Endothelial cell of umbilical vein (primary cell): ENCODE measurements at regions not wholly inside any gene's neighbourhood (a gene's known extent, or its start where the extent isn't known, plus 50 kb on each side); places are given as distances from the start of the nearest gene placed in this dataset.

Source experiments
- BruUV-seq: library from RNA; stranded (reverse); fragments of 400-500 nt; replicated peaks from 2 replicates; lab custom pipeline; 2021; lab: Mats Ljungman, UMichigan
- CTCF ChIA-PET: fragments of 300-600, 350-600 bp; sonication (Branson Sonifier 250); formaldehyde crosslinking; loops from one replicate; lab custom pipeline; 2021; ENCODE audit warnings: antibody characterized with exemption, inconsistent platforms; lab: Charles Lee
- POLR2A ChIA-PET: fragments of 300-600, 350-600 bp; sonication (Branson Sonifier 250); formaldehyde crosslinking; loops from one replicate; lab custom pipeline; 2021; ENCODE audit warnings: antibody characterized with exemption, inconsistent platforms; lab: Charles Lee
- DNase-seq: peaks from one replicate; pipeline ENCODE4 v3.0.0-alpha.2; 2011; ENCODE audit warnings: low read depth, low spot score
- FAIRE-seq: peaks from 2 replicates; lab custom pipeline; 2011; peaks lifted over from hg19 to GRCh38; lab: Jason Lieb, UNC
- H2AFZ ChIP-seq: 2 replicates; pipeline ENCODE4 v1.6.0; 2012; ENCODE audit warnings: low read depth, low read length, control low read depth, inconsistent platforms
- H3K27ac ChIP-seq: 2 replicates; pipeline ENCODE4 v1.5.1; 2011; ENCODE audit warnings: low read depth, mild to moderate bottlenecking, control low read depth, low read length, moderate library complexity; ENCODE audit not compliant: insufficient read depth
- H3K27me3 ChIP-seq, 2 experiments: 2 replicates each; pipeline versions ENCODE4 v1.6.0 to v1.6.1; 2011; ENCODE audit warnings: low read length in 2 of 2, mixed read lengths in 1 of 2; ENCODE audit not compliant: control insufficient read depth in 2 of 2, insufficient read depth in 2 of 2
- H3K36me3 ChIP-seq, 2 experiments: 2 replicates in 1 of 2; 3 replicates in 1 of 2; pipeline ENCODE4 v1.5.1; 2011; ENCODE audit warnings: low read length in 2 of 2, mild to moderate bottlenecking in 1 of 2, moderate library complexity in 1 of 2; ENCODE audit not compliant: control insufficient read depth in 2 of 2, insufficient read depth in 2 of 2; ENCODE audit errors: extremely low read depth in 1 of 2
- H3K4me1 ChIP-seq: 3 replicates; pipeline ENCODE4 v1.5.1; 2011; ENCODE audit warnings: mild to moderate bottlenecking, low read length; ENCODE audit not compliant: control insufficient read depth, insufficient read depth; ENCODE audit errors: extremely low read depth
- H3K4me2 ChIP-seq: 2 replicates; pipeline ENCODE4 v1.6.1; 2011; ENCODE audit warnings: low read length, control low read depth, mixed read lengths; ENCODE audit not compliant: insufficient read depth
- H3K4me3 ChIP-seq, 3 experiments: fragments of 200-600 bp in 1 of 3; sonication (generic), shearing (Covaris generic) in 1 of 3; replicated peaks in 1 of 3; 2 replicates each; pipeline ENCODE4 v1.5.1; 2011 to 2016; ENCODE audit warnings: control low read depth in 3 of 3, low read length in 3 of 3, mild to moderate bottlenecking in 2 of 3, inconsistent platforms in 1 of 3, low read depth in 1 of 3, moderate library complexity in 1 of 3; ENCODE audit not compliant: insufficient read depth in 1 of 3
- H3K79me2 ChIP-seq: 2 replicates; pipeline ENCODE4 v1.6.0; 2012; ENCODE audit warnings: low read length, inconsistent platforms; ENCODE audit not compliant: control insufficient read depth, insufficient read depth
- H3K9ac ChIP-seq: replicated peaks from 2 replicates; pipeline ENCODE3; 2011; ENCODE audit warnings: low read length, control low read depth; ENCODE audit not compliant: insufficient read depth; ENCODE audit errors: extremely low read depth
- H3K9me1 ChIP-seq: replicated peaks from 3 replicates; pipeline ENCODE4 v1.6.0; 2011; ENCODE audit warnings: mild to moderate bottlenecking, low read length; ENCODE audit not compliant: control insufficient read depth, insufficient read depth; ENCODE audit errors: extremely low read depth
- H3K9me3 ChIP-seq: replicated peaks from 2 replicates; pipeline ENCODE4 v1.5.1; 2012; ENCODE audit warnings: low read length, inconsistent platforms; ENCODE audit not compliant: control insufficient read depth, insufficient read depth
- H4K20me1 ChIP-seq: replicated peaks from 2 replicates; pipeline ENCODE3; 2011; ENCODE audit warnings: mild to moderate bottlenecking, low read length; ENCODE audit not compliant: control insufficient read depth, insufficient read depth; ENCODE audit errors: extremely low read depth
- CTCF ChIP-seq, 2 donors: IDR thresholded peaks; 1 replicate in 1 of 2; 2 replicates in 1 of 2; pipeline ENCODE4 v1.5.1; 2011; ENCODE audit warnings: low read length in 2 of 2, mild to moderate bottlenecking in 2 of 2, moderate library complexity in 2 of 2, control low read depth in 1 of 2, inconsistent platforms in 1 of 2, low read depth in 1 of 2; ENCODE audit not compliant: insufficient read depth in 1 of 2; ENCODE audit errors: extremely low read depth in 1 of 2
- EZH2 ChIP-seq: IDR thresholded peaks from 2 replicates; pipeline ENCODE4 v1.6.1; 2012; ENCODE audit warnings: borderline replicate concordance, low read depth, mild to moderate bottlenecking, moderate library complexity, low read length, inconsistent platforms; ENCODE audit not compliant: severe bottlenecking
- FOS ChIP-seq: IDR thresholded peaks from 2 replicates; pipeline ENCODE4 v1.6.1; 2011; ENCODE audit warnings: mild to moderate bottlenecking, low read length, moderate library complexity, borderline replicate concordance; ENCODE audit not compliant: insufficient read depth
- GATA2 ChIP-seq: IDR thresholded peaks from 2 replicates; pipeline ENCODE4 v1.7.0; 2011; ENCODE audit warnings: low read depth, mild to moderate bottlenecking, moderate library complexity, mixed read lengths, low read length; ENCODE audit not compliant: insufficient read length, insufficient read depth
- JUN ChIP-seq: IDR thresholded peaks from 2 replicates; pipeline ENCODE4 v1.6.1; 2011; ENCODE audit warnings: borderline replicate concordance, low read depth; ENCODE audit not compliant: insufficient read length, insufficient read depth
- MYC ChIP-seq: IDR thresholded peaks from one replicate; pipeline ENCODE4 v1.6.1; 2011; ENCODE audit warnings: mild to moderate bottlenecking, low read depth, low read length
- POLR2A ChIP-seq: IDR thresholded peaks from 2 replicates; pipeline ENCODE4 v1.6.1; 2012; ENCODE audit warnings: low read depth, mild to moderate bottlenecking, control low read depth, low read length
- POLR2AphosphoS5 ChIP-seq: IDR thresholded peaks from 2 replicates; pipeline ENCODE4 v1.6.1; 2012; ENCODE audit warnings: low read depth, mild to moderate bottlenecking, control low read depth, low read length, moderate library complexity; ENCODE audit not compliant: insufficient read depth
- dilution Hi-C: fragments of 300-500 bp; cut with MboI; formaldehyde crosslinking; loops from one replicate; pipeline ENCODE4 v1.15.0; 2019; ENCODE audit warnings: low sequenced_read_pairs; ENCODE audit not compliant: extremely low pct_ligation_motif_present
- intact Hi-C: fragments of 100-400 bp; cut with micrococcal nuclease; formaldehyde crosslinking; loops from one replicate; pipeline ENCODE4 v1.10.0; 2022
- TF ChIP-seq, protein P1 (sequence below): IDR thresholded peaks from 2 replicates; pipeline ENCODE4 v1.6.1; 2011; ENCODE audit not compliant: insufficient read depth, insufficient read length

GRCh38 chr22:49491221-49491635, 336.4 kb downstream of the BRD1 start:
- Histone ChIP-seq H3K79me2 (no peaks in the 10 kb centered on the region), H3K4me3 (no peak overlapping the region), H3K4me1 (no peaks in the 10 kb centered on the region), H3K9ac (no peak overlapping the region), H3K27me3 (no peaks in the 10 kb centered on the region), H3K4me2 (no peak overlapping the region), H3K9me3 (peaks cover 4% of the 10 kb centered on the region), H2AFZ (no peak overlapping the region), H4K20me1 (no peaks in the 10 kb centered on the region), H3K36me3 (no peaks in the 10 kb centered on the region), H3K27ac (no peak overlapping the region), H3K9me1 (no peaks in the 10 kb centered on the region)
- no peak for DNase-seq
- intact Hi-C loops (no loop called here), dilution Hi-C loops (no loop called here)
- BruUV-seq: no TSS peak
- TF ChIP-seq FOS: no peak
- TF ChIP-seq MYC: no peak
- TF ChIP-seq, protein P1, sequence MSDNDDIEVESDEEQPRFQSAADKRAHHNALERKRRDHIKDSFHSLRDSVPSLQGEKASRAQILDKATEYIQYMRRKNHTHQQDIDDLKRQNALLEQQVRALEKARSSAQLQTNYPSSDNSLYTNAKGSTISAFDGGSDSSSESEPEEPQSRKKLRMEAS: no peak
- no peak for TF ChIP-seq EZH2
- TF ChIP-seq POLR2AphosphoS5: no peak
- no peak for TF ChIP-seq POLR2A
- TF ChIP-seq JUN: no peak
- CTCF ChIA-PET: no interaction called here
- no peak for FAIRE-seq
- POLR2A ChIA-PET: no interaction called here

GRCh38 chr22:49490692-49491091, 337.0 kb downstream of the BRD1 start:
- H3K4me1 ChIP-seq: no peaks in the 10 kb centered on the region
- peaks cover 4% of the 10 kb centered on the region for H3K9me3 ChIP-seq
- TF ChIP-seq EZH2 (no peak), POLR2A (no peak), FOS (no peak), GATA2 (no peak), POLR2AphosphoS5 (no peak), CTCF (IDR thresholded peaks at IDR 0.05; ENCODE audit: extremely low read depth in 1 of 2, insufficient read depth in 1 of 2, low read depth in 1 of 2, low read length in 2 of 2) (no peak), JUN (no peak), MYC (no peak)
- TF ChIP-seq, protein P1: no peak
- H3K27ac ChIP-seq: no peak overlapping the region
- BruUV-seq: no TSS peak
- no peaks in the 10 kb centered on the region for H3K79me2 ChIP-seq
- H3K9ac ChIP-seq: no peak overlapping the region
- H2AFZ ChIP-seq: no peak overlapping the region
- POLR2A ChIA-PET: no interaction called here
- no peak overlapping the region for H3K4me2 ChIP-seq
- H3K9me1 ChIP-seq: no peaks in the 10 kb centered on the region
- H4K20me1 ChIP-seq: no peaks in the 10 kb centered on the region
- dilution Hi-C loops (no loop called here), intact Hi-C loops (no loop called here)
- H3K27me3 ChIP-seq: no peaks in the 10 kb centered on the region
- FAIRE-seq: no peak
- no peak overlapping the region for H3K4me3 ChIP-seq
- DNase-seq: no peak
- CTCF ChIA-PET: no interaction called here
- no peaks in the 10 kb centered on the region for H3K36me3 ChIP-seq
